ENCODE measurements at regions not wholly inside any gene's neighbourhood (a gene's known extent, or its start where the extent isn't known, plus 50 kb on each side); places are given as distances from the start of the nearest gene placed in this dataset.

- TF ChIP-seq, protein P1, sequence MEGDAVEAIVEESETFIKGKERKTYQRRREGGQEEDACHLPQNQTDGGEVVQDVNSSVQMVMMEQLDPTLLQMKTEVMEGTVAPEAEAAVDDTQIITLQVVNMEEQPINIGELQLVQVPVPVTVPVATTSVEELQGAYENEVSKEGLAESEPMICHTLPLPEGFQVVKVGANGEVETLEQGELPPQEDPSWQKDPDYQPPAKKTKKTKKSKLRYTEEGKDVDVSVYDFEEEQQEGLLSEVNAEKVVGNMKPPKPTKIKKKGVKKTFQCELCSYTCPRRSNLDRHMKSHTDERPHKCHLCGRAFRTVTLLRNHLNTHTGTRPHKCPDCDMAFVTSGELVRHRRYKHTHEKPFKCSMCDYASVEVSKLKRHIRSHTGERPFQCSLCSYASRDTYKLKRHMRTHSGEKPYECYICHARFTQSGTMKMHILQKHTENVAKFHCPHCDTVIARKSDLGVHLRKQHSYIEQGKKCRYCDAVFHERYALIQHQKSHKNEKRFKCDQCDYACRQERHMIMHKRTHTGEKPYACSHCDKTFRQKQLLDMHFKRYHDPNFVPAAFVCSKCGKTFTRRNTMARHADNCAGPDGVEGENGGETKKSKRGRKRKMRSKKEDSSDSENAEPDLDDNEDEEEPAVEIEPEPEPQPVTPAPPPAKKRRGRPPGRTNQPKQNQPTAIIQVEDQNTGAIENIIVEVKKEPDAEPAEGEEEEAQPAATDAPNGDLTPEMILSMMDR (IDR thresholded peaks at IDR 0.05; ENCODE audit: control insufficient read depth, insufficient read depth, low read depth, low read length, missing control alignments) = no peak
- H3K4me3 ChIP-seq (ENCODE audit: control insufficient read depth, low read depth, low read length) = no peak overlapping the region
- no peak for DNase-seq (ENCODE audit: low read depth)
Measured at GRCh38 chr12:107571492-107571891, 114.1 kb upstream of the PWP1 start.

DNA sequence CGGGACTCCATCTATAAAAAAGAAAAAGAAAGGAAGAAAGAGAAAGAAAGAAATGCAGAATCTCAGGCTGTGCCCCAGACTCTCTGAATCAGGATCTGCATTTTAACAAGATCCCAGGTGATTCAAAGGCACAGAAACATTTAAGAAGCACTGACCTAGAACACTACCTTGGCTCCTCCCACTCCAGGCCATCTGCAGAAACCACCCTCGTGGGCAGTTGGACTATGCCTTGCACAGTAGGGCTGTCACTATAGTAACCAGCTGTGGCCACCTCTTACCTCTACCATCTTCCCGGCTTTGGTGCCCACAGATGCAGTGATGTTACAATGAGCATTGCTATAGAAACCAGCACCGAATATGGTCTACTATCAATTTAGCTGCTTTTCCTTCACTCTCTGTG, 110.9 kb upstream of the PWP1 start:
- no peak overlapping the region for H3K4me3 ChIP-seq (ENCODE audit: control insufficient read depth, low read depth, low read length)
- TF ChIP-seq, protein P1 (IDR thresholded peaks at IDR 0.05; ENCODE audit: control insufficient read depth, insufficient read depth, low read depth, low read length, missing control alignments) = no peak
- no peak for DNase-seq (ENCODE audit: low read depth)

DNA sequence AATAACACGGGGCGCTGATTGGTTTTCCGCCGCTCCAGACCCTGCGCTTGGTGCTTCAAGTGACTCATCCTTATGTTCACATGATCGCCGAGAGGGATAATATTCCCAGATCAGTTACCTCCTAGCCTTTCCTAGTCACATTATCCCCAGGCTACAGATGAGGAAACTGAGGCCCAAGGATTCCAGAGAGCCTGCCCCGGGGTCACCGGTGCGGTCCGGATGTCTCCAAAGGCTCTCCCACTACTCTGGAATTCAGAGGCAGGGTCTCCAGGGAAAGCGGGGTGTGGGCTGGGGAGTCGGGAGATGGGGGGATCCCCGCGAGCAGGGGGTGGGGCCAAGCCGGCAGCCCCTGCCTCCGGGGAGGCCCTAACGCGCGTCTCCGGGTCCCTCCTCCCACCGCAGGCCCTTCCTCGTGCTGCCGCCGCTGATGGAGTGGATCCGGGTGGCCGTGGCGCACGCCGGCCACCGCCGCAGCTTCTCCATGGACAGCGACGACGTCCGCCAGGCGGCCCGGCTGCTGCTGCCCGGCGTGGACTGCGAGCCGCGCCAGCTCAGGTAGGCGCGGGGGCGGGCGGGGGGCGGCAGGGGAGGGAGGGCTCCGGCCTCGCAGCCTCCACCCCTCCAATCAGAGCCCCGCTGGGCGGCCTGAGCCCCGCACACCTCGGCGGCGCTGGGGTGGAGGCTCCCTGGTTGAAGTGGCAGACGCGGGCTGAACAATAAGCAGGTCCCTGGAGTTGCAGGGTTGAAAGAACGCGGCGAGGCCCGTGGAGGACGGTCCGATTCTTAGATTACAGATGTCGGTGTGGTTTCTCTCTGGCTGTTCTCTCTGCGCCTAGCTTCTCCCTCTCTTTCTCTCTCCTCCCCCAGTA, 104.6 kb upstream of the PWP1 start:
- no peak for DNase-seq (ENCODE audit: low read depth)
- TF ChIP-seq, protein P1 (IDR thresholded peaks at IDR 0.05; ENCODE audit: control insufficient read depth, insufficient read depth, low read depth, low read length, missing control alignments) = no peak
- no peak overlapping the region for H3K4me3 ChIP-seq (ENCODE audit: control insufficient read depth, low read depth, low read length)

- no peak overlapping the region for H3K4me3 ChIP-seq (ENCODE audit: control insufficient read depth, low read depth, low read length)
- DNase-seq (ENCODE audit: low read depth) = no peak
- TF ChIP-seq, protein P1 (IDR thresholded peaks at IDR 0.05; ENCODE audit: control insufficient read depth, insufficient read depth, low read depth, low read length, missing control alignments) = no peak
Measured at GRCh38 chr12:107581619-107582015, 104.0 kb upstream of the PWP1 start.

- no peak for DNase-seq (ENCODE audit: low read depth)
- no peak overlapping the region for H3K4me3 ChIP-seq (ENCODE audit: control insufficient read depth, low read depth, low read length)
- TF ChIP-seq, protein P1 (IDR thresholded peaks at IDR 0.05; ENCODE audit: control insufficient read depth, insufficient read depth, low read depth, low read length, missing control alignments) = no peak
Measured at GRCh38 chr12:107583551-107583950, 102.0 kb upstream of the PWP1 start.

DNA sequence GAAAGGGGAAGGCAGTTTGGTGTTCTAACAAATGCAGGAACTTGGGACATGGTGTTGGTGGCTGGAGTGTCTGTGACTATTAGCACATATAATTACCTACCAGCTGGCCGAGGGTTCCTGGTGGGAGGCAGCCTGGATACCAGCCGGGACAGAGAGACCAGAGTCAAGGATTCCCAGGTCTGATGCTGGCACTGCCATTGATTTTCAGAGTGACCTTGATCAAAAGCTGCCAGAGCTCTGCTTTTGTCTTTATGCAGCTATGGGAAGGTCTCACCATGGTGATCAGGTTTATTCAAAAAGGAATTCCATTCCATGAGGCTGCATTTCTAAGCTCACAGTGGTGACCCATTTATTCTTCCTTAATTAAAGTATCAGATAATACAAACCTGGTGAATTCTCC, 101.0 kb upstream of the PWP1 start:
- DNase-seq (ENCODE audit: low read depth) = no peak
- TF ChIP-seq, protein P1 (IDR thresholded peaks at IDR 0.05; ENCODE audit: control insufficient read depth, insufficient read depth, low read depth, low read length, missing control alignments) = no peak

More for the DNA sequence above, 101.0 kb upstream of the PWP1 start:
- H3K4me3 ChIP-seq (ENCODE audit: control insufficient read depth, low read depth, low read length) = no peak overlapping the region

Measured in AG09309 (cell line).